Fibroblast of skin of right biceps (primary cell): ENCODE measurements at regions not wholly inside any gene's neighbourhood (a gene's known extent, or its start where the extent isn't known, plus 50 kb on each side); places are given as distances from the start of the nearest gene placed in this dataset.

Experiments
- DNase-seq: peaks from one replicate; pipeline ENCODE4 v3.0.0-alpha.2; 2013

DNA sequence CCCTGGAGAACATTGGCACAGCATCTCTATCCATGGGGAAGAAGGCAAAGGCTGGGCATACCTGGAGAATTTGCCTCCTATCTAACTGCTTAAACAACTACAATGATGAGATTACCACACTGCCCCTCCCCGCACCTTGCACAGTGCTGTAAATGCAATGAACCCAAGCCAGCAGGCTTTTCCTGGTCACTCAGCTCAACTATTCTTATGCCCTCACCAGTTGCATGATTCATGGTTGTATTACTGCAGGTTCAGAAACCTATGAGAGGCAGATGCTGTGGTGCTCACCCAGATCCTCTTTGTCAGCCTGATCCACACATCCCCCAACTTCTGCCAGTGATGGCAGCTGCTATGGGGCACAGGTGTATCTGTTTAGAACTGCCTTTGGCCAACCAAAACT is 77.7 kb upstream of the STAC start:
- no peak for DNase-seq

DNA sequence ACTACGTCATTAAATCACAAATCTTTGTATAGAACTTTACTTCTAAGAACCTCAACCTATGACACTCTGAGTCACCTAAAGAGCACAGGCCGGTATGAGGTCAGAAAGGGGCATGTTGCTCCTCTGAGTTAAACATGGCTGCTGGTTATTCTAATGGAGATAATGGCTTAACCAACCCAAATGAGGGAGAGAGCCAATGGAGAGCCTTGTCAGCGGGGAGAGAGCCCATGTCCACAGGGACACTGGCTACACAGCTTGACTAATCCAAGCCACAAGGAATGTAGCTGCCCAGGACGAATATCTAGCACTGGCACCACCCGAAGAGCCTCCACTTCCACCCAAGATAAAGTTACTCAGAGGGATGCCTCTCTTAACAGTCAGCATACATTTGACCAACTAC is 77.0 kb upstream of the STAC start:
- DNase-seq: no peak

GRCh38 chr3:36305929-36306520 is 74.3 kb upstream of the STAC start:
- DNase-seq: peak; percentile 22

- no peak for DNase-seq
Observed at GRCh38 chr3:36309092-36309491, 71.2 kb upstream of the STAC start.

DNA sequence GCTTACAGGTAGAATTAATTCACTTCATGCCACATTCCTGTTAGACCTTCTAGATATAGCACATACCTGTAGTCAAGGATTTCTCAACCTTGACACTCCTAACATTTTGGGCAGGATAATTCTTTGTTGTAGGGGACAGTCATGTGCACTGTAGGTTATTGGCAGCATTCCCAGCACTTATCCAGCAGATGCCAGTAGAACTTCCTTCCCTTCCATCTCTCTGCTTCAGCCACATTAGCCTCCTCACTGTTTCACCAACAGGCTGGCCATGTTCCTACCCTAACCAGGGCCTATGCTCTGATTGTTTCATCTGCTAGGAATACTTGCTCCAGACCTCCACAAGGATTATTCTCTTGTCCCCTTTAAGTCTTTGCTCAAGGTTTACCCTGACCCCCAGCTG is 68.0 kb upstream of the STAC start:
- DNase-seq: no peak

DNA sequence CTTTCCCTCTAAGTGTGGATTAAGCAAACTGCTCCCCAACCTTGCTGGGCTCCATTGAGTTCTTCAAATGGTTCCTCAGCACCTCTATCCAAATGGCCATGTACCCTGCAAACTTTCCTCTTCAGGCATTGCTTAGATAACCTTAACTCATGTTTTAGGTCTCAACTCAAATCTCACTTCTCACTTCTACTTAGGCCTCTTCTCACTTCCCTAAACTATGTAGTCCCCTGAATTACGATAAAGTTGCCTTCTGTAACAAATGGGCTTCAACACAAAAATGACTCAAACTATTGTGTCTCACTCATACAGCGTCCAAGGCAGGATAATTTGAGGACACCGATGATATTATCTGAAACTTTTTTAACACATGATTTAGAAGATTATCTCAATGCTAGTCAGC is 62.4 kb upstream of the STAC start:
- no peak for DNase-seq

DNA sequence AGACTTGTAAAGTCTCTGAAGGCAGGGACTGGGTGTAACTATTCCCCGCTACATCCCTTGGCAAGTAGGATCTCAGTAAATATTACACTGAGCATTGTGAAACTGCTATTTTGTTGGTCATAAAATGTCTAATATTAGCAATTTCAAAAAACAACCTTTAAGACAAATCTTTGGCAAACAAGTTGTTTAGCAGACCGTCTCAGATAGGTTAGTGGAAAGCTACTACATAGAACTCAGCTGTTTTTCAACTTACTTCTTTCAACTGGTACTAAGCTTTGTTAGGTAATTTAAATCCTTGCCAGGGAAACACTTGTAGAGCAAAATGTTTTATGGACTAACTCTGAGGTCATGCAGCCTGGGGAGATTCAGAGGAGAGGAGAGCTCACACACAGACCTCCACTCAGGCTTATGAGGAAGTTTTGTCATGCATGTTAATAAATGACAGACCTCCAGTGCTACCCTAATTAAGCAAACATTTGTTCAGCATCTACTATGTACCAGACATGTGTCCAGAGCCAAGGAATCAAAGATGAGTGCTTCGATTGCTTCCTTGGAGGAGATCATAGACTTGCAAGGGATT is 61.6 kb upstream of the STAC start:
- no peak for DNase-seq

- DNase-seq: no peak
Observed at GRCh38 chr3:36319680-36320079, 60.6 kb upstream of the STAC start.
